ENCODE measurements at regions not wholly inside any gene's neighbourhood (a gene's known extent, or its start where the extent isn't known, plus 50 kb on each side); places are given as distances from the start of the nearest gene placed in this dataset.

- TF ChIP-seq CTCF (IDR thresholded peaks at IDR 0.05) (no peak), RCOR1 (IDR thresholded peaks at IDR 0.05; ENCODE audit: low read depth, low read length) (no peak), JUNB (IDR thresholded peaks at IDR 0.05) (no peak), BCL3 (IDR thresholded peaks at IDR 0.05) (no peak), KDM1A (IDR thresholded peaks at IDR 0.05; ENCODE audit: low read depth) (no peak), EP300 (IDR thresholded peaks at IDR 0.05) (no peak), POLR2A (IDR thresholded peaks at IDR 0.05; ENCODE audit: low read length) (no peak), CBX8 (IDR thresholded peaks at IDR 0.05) (no peak), HOXA7 (CRISPR knock-in tag; IDR thresholded peaks at IDR 0.05) (no peak), HDAC2 (IDR thresholded peaks at IDR 0.05) (no peak), EHMT2 (IDR thresholded peaks at IDR 0.05; ENCODE audit: low read depth) (no peak), MYC (IDR thresholded peaks at IDR 0.05; ENCODE audit: borderline replicate concordance, low read length) (no peak)
These were observed 177.1 kb downstream of the ANKRD60 start for GRCh38 chr20:58051367-58051766.

Data from A549 (cell line).